COLO829 (cell line): ENCODE measurements at regions not wholly inside any gene's neighbourhood (a gene's known extent, or its start where the extent isn't known, plus 50 kb on each side); places are given as distances from the start of the nearest gene placed in this dataset.
"Not testable (repeated sequence)": the region's sequence is repeated elsewhere in the genome, so short reads cannot be mapped to it uniquely, and the experiment has no call there.

Source experiments
- DNase-seq: peaks from one replicate; pipeline ENCODE4 v3.0.0; 2012; ENCODE audit warnings: low spot score

DNA sequence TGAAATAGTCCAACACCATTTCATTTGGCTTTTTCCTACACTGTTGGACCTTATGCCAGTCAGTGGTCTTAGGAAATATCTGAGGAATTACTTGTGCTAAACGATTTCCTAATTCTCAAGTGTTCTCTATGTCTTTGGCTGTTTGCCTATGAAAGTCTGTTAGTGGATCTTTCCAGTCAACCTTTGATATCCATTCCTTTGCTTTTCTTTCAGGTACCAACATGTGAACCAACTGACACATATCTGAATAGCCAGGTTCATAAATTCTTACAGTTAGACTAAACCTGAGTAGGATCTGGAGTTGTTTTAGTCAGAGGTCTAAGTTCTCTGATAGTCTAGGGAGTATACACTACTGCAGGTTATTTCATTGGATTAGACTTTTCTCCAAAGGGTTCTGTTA is 343.5 kb upstream of the LRRC3B start:
- DNase-seq = no peak

DNA sequence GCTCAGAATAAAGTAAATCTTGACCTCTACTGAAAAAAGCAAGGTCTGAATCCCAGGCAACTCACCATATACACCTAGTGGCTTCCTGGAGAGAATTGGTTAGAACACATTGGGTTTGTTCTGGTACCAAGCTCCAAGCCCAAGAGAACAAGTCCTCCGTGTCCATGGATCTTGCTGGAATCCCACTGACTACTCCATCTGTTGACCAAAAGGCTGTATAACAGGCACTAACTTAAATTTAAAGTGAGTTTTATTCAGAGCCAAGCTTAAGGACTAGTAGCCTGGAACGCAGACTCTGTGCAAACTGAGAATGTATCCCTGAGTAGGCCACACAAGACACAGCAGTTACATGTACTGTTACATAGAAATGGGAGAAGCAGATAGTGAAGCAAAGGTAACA is 342.1 kb upstream of the LRRC3B start:
- no peak for DNase-seq

DNA sequence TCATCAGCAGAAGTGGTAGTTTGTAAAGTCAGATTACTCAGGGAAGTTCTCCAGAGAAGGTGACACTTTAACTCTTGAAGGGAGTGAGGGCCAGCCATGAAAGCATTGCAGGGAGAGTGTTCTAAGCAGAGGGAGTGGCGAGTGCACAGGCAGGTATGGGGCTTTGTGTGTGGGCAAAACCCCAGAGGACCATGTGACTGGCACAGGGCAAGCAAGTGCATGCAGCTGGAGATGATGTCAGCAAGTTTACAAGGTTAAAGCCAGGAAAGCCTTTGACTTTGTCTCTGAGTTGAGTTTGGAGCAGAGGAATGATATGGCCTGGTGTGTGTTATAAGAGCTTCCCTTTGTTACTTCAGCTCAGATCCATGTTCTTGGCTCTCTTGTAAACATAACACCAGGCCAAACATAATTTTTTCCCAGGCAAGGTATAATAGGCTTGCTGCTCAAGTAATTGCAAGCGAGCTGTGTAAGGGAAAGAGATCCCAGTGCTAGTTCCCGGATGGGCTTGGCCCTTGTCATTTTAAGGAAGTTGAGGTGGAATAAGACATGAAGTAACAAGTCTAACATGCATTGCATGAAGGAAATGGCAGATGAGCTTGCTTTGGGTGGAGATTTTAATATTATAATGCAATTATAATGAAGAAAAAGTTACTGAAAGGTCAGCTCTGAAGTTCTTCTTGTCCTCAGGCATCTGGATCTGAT is 341.1 kb upstream of the LRRC3B start:
- no peak for DNase-seq

- DNase-seq = not testable (repeated sequence)
Measured at GRCh38 chr3:26284503-26284902, 338.1 kb upstream of the LRRC3B start.

GRCh38 chr3:26291840-26292239 is 330.7 kb upstream of the LRRC3B start:
- DNase-seq = no peak

DNA sequence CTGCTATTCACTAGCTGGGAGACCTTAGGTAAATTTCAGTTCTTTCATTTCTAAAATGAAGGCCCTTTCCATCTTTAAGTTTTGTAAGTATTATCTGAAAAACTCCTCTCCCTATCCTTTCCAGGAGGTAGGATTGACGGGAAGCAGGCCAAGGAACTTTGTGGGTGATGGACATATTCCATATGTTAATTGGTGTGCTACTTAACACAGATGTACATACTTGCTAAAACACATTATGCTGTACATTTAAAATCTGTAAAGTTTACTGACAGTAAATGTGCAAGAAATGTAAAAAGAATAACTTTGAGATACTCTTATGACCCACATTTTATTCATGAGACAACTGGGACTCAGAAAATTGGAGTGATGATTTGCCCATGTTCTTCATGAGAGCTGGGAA is 329.8 kb upstream of the LRRC3B start:
- no peak for DNase-seq

DNA sequence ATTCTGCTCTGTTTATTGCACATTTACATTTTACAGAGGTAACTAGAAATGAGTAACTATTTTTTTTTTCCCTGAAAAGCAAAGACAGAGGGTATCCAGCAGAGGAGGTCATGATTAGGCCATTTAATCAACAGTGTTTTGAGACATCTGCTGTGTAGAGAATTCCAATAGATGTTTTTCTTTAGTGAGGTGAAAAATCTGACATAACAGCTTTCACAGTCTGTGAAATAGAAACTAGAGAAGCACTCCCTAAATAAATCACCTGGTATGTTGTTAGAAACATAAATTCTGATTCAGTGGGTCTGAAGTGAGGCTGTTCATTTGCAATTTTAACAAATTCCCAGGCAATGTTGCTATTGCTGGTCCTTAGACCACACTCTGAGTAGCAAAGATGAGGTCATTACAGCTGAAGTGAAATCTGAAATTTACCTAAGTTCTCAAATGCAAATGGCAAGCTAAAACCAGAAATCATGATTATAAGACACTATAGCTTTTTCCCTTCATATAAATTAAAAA is 329.2 kb upstream of the LRRC3B start:
- no peak for DNase-seq

DNA sequence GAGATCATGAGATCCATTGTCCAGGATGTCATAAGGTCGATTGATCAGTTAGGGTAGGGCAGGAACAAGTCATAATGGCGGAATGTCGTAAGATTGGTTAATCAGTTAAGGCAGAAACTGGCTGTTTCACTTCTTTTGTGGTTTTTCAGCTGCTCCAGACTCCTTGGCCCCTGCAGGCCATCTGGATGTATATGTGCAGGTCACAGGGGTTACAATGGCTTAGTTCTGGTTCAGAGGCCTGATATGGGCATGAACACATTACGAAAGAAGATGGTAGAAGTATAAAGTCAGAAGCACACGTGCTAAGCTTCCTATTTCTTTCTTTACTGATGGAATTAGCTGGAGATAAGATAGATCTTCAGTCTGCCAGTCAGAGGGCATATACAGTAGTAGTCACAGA is 315.4 kb upstream of the LRRC3B start:
- no peak for DNase-seq

DNA sequence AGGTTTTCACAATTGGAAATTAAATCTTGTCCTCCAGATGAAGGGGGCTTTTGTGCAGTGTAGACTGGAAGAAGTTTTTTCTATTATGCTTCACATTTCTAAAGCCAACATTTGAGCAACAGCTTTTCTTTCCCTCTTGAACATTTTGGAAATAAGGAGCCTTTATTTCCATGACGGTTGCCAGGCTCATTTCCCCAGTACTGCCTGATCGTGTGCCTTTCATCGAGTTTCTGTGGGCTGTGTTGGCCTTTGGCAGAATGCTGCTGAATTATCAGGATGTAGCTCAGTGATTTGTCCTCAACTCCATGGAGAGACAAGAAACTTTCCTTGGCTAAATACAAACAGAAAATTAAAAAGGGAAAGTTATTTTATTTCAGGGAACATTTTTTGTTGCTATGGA is 314.8 kb upstream of the LRRC3B start:
- no peak for DNase-seq

- no peak for DNase-seq
Measured at GRCh38 chr3:26308454-26308853, 314.1 kb upstream of the LRRC3B start.

DNA sequence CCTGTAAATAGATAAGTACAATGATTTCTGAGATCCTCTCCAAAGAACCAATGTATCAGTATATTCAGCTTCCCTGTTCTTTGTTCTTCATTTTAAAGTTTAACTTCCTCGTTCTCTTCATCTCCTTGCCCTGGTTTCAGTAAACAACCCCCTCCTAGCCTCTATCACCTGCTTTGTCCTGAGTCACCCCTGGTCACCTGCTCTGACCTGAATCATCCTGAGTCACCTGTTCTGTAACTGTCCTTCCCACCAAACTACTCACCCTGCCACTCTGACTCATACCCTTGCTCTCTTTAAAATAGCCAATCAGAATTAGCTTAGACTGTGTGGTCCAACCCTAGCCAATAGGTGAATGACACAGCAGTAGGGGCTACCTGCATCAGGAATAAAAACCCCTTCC is 313.0 kb upstream of the LRRC3B start:
- not testable (repeated sequence) for DNase-seq

DNA sequence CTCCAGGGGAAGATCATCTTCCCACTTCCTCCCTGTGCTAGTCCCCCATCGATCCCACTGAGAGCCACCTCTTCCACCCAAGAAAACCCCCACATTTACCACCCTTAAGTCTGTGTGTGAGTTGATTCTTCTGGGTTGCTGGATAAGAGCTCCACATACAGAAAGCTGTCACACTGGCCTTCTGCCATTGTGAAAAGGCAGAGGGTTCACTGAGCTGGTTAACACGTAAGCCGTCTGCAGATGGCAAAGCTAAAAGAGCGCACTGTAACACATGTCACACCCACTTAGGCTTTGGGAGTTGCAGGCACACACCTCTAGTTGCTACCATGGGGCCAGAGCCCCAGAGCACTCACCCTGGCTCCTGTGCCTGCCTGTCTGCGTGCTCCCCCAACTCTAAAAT is 309.8 kb upstream of the LRRC3B start:
- DNase-seq = no peak

- no peak for DNase-seq
Measured at GRCh38 chr3:26316472-26316871, 306.1 kb upstream of the LRRC3B start.

DNA sequence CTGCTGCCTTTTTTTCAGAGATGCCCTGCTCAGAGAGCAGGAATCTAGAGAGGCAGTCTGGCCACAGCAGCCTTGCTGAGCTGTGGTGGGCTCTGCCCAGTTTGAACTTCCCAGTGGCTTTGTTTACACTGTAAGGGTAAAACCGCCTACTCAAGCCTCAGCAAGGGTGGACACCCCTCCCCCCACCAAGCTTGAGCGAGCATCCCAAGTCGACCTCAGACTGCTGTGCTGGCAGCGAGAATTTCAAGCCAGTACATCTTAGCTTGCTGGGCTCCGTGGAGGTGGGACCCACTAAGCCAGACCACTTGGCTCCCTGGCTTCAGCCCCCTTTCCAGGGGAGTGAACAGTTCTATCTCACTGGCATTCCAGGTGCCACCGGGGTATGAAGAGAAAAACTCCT is 298.8 kb upstream of the LRRC3B start:
- DNase-seq = not testable (repeated sequence)

- no peak for DNase-seq
Measured at GRCh38 chr3:26340001-26340400, 282.6 kb upstream of the LRRC3B start.

DNA sequence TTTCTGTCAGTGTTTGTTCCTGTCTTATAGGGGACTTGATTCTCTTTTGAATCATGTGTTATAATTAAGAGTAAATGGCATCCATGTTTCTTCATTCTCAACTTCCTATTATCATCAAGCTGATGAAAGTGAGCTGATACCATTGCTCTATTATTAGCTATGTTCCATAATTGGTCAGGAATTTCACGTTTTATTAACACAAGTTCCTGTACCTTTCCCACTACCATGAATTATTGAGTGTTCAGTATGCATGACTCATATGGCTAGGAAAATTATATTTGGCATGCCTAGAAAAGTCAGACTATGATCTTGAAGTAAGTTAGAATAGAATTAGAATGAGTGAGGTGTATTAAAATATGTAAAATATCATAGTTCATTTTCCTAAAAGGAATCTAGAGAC is 278.9 kb upstream of the LRRC3B start:
- no peak for DNase-seq

DNA sequence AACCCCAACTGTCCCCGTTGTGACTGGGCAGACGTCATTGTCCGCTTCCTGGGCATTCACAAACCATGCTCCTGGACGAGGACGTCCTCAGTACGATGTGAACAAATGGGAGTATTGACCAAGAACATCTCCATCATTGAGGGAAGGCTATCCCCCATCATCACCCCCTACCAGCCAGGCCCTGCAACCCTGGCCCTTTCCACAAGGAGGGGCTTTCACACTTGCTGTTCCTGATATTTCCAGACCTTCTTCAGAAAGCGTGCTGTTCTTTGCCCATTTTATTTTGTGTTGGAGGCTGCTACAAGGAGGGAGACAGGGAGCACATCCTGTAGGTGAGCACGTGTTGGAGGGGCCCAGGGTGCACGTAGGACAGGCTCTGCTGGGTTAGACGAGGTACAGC is 277.0 kb upstream of the LRRC3B start:
- DNase-seq = no peak

GRCh38 chr3:26346497-26346896 is 276.1 kb upstream of the LRRC3B start:
- DNase-seq = no peak

DNA sequence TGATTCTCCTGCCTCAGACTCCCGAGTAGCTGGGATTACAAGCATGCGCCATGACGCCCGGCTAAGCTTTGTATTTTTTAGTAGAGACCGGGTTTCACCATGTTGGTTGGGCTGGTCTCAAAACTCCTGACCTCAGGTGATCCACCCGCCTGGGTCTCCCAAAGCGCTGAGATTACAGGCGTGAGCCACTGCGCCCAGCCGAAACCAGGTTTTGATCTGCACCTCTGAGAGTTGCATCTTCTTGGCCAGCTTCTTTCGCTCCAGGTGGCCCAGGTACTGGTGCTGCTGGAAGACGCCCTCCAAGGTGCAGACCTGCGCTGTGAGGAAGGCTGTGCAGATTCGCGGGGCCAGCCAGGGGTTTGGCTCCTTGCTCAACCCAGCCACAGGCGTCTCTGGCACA is 275.4 kb upstream of the LRRC3B start:
- no peak for DNase-seq

DNA sequence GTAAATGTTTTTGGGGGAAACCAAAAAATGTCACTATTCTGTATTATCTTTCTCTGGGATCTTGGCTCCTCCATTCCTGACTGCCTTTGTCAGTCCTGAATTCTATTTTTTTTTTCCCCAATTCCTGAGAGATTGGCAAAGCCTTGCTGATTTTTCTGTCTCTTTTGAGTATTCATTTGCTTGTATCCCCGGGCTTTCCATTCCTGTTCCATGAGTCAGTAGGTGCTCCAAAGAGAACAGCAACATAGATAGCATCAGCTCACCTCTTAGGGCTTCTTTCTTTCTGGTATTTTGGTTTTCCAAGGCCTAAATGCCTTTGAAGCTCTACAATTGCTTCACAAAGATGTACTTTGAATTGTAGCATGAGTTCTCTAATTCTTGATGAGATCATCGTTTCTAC is 271.7 kb upstream of the LRRC3B start:
- no peak for DNase-seq

DNA sequence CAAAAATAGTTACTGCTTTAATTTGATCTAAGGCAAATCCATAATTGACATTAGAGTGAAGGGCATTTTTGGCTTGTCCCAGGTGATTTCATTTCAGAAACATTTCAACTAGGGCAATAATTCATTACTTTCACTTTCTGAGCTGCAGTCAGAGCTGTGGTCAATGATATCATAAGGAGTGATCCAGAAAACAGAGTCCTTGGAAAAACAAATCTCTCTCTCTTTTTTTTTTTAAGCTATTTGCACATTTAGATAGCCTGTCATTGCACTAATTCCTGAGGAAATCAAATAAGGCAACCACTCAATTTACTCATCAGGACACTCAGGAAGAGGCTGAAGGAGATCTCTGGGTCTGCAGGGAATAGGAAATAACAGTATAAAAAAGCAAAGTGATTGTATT is 269.5 kb upstream of the LRRC3B start:
- DNase-seq = no peak

DNA sequence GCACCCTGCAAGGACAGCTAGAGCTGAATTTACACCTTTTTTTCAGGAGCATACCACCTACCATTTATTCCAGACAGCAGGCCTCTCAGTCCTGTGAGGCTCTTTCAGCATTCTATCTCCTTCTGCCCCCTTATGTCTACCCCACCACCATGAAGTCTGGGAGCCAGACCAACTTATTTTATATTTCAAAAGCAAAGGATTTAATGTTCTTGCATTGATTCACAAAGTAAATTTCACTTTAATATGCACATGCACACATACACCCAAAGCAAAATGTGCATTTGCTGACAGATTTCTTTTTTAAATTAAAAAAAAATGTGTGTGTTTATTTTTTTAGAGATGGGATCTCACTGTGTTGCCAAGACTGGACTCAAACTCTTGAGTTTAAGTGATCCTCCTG is 264.2 kb upstream of the LRRC3B start:
- DNase-seq = no peak

DNA sequence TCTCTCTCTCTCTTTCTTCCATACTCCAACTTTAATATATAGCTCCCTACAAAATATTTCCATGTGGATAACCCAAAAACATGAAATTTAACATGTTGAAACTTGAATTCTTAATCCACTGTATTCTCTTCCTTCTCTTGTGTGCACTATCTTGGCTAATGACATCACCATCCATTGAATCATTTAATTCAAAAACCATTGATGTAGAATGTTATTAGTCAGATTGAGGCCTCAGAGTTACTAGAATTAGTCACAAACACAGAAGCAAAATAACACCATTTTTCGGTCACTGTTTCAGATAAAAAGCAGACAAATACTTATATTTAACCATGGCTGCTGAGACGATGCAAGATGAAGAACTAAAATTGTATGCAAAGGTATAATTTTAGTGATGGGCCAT is 256.9 kb upstream of the LRRC3B start:
- DNase-seq = no peak

DNA sequence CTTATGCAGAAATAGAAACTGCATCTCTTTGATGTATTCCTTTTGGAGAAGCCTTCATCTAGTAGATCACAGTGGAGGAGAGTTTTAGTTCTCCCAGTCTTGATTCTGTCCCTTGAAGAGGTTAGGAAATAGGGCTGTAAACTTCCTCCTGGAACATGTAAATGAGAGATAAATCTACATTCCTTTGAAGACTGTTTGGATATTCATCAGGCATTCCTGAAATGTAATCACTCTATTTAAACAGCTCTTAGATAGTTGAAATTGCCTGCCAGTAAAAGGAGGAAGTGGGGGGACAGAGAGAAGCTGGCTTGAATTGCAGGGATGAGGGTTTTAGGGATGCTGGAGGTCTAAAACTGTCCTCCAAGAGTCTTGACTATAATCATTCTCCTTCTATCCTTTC is 254.3 kb upstream of the LRRC3B start:
- DNase-seq = no peak

DNA sequence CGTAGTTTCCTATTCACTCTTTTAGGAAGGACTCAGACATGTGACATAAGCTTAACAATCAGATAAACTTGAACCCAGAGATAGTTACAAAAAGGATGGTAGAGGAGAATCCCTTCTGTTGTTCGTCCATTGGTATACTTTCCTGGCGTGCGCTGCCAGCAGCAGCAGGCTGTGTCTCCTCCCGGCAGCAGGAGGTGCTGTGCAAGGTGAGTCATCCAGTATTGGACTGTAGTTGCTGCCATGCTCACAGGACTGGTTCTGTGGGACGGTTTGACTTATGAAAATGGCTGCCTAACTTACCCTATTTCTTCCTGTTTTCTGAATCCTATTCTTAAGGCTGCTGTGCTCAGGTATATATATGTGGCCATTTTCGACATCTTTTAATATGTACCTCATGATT is 253.4 kb upstream of the LRRC3B start:
- DNase-seq = no peak
